ENCODE measurements at regions not wholly inside any gene's neighbourhood (a gene's known extent, or its start where the extent isn't known, plus 50 kb on each side); places are given as distances from the start of the nearest gene placed in this dataset.

DNA sequence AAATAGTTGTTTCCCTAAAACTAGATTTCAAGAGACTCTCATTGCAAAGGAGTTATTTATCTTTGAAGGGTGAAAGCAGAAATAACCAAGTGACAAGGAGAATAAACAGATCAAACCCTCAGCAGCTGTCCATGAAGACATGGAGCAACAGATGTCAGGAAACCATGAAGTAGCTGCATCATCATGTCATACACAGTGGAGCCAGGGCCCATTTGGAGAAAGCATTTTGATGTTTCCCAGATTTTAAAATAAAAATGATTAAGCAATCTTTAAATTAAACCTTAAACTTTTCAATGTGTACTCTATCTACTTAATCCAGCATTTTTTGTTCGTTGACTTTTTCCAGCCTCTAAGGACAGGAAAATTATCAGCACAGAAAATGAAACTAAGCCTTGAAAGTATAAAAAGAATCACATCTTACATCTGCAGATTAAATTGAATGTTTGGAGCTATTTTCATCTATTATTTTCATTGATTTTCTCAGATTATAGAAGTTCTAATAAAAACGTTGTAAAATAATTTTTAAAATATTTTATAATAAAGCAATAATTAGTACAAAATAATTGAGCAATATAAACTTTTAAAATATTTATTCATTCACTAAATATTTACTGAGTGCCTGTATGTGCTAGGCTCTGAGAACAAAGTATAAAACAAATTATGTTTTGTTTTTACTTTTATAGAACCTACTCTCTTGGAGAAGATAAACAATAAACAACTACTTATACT is 860.1 kb downstream of the BCL11A start:
- no peak for DNase-seq (ENCODE audit: low spot score in 2 of 2)
- no peaks in the 10 kb centered on the region for H3K4me1 Mint-ChIP-seq
- H3K27ac Mint-ChIP-seq (ENCODE audit: low read depth) = no peak overlapping the region
- no peaks in the 10 kb centered on the region for H3K27me3 Mint-ChIP-seq
- ATAC-seq (replicated peaks; ENCODE audit: extremely low read depth, poor library complexity, severe bottlenecking) = no peak
- H3K9me3 Mint-ChIP-seq = peaks cover 6% of the 10 kb centered on the region
- H3K36me3 Mint-ChIP-seq (ENCODE audit: insufficient read depth) = no peaks in the 10 kb centered on the region
- no peak overlapping the region for H3K4me3 Mint-ChIP-seq

DNA sequence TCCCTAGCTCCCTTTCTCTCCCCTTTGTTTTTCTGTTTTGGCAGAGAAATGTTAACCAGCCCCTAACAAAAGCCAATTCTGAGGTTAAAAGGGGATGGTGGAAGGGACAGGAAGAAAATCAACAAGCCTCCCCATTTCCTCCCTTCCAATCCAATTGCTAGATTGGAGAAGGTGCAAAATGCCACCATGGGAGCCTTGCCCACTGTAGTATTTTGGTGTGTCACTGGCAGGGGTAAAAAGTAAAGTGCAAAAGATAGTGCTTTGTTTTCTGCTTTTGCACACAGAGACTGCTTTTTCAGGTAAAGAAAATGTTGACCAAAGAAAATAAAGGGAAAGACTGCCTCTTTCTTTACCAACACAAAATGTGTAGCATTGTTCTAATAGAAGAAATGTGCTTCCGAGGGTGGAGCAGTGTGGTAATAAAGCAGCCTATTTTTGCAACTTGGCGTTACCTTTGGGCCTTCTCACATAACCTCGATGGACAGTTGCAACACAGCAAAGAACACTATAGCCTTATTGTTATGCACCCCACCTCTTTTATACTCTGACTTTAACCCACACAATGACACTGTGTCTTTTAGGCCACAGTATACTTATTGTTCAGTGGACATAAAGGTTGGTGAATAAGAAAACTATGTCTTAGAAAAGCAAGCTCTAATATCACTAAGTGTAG is 861.8 kb downstream of the BCL11A start:
- DNase-seq (ENCODE audit: low spot score in 2 of 2) (no peak), ATAC-seq (replicated peaks; ENCODE audit: extremely low read depth, poor library complexity, severe bottlenecking) (no peak)
- H3K27me3 Mint-ChIP-seq = no peaks in the 10 kb centered on the region
- no peaks in the 10 kb centered on the region for H3K4me1 Mint-ChIP-seq
- H3K4me3 Mint-ChIP-seq = no peak overlapping the region
- H3K27ac Mint-ChIP-seq (ENCODE audit: low read depth) = no peak overlapping the region
- H3K36me3 Mint-ChIP-seq (ENCODE audit: insufficient read depth) = no peaks in the 10 kb centered on the region
- H3K9me3 Mint-ChIP-seq = peaks cover 10% of the 10 kb centered on the region

DNA sequence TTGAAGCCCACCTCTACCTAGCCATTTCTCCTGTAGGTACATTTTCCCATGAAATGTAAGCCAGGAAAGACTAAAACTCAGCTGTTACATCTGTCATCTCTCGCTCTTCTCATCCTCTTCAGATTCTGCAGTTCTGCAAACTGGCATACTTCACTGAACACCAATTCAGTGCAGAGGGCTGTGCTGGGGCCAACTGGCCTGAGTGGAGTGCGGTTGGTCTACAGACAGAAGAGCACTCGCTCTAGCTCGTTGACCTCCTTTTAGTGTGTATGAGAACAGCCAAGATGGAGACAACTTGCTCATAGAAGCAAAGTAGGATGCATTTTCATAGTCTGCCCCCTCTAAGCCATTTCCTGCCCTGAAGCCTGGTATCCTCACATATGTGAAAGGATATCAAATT is 862.6 kb downstream of the BCL11A start:
- no peaks in the 10 kb centered on the region for H3K27me3 Mint-ChIP-seq
- H3K27ac Mint-ChIP-seq (ENCODE audit: low read depth) = no peak overlapping the region
- H3K4me3 Mint-ChIP-seq = no peak overlapping the region
- no peak for ATAC-seq (replicated peaks; ENCODE audit: extremely low read depth, poor library complexity, severe bottlenecking)
- peaks cover 13% of the 10 kb centered on the region for H3K9me3 Mint-ChIP-seq
- H3K4me1 Mint-ChIP-seq = no peaks in the 10 kb centered on the region
- DNase-seq (ENCODE audit: low spot score in 2 of 2) = no peak
- no peaks in the 10 kb centered on the region for H3K36me3 Mint-ChIP-seq (ENCODE audit: insufficient read depth)

DNA sequence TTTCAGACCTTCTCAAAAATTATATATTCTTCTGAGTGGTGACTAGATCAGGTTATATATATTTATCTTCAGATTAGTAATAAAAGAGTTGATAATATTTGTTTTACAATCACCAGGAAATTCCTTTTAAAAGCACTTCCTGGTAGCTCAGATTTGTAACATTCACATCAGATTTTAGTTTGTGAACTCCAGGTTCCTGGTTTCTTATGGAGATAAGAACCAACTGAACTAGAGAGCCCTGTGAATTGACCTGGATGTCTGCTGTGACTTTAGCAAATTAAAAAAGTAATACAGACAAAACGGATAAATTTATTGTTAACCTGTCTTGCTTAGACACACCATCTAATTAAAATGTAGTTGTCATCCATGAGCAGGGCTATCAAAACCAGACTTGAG is 868.7 kb downstream of the BCL11A start:
- no peak overlapping the region for H3K4me3 Mint-ChIP-seq
- H3K27me3 Mint-ChIP-seq = no peaks in the 10 kb centered on the region
- peaks cover 7% of the 10 kb centered on the region for H3K9me3 Mint-ChIP-seq
- H3K4me1 Mint-ChIP-seq = no peaks in the 10 kb centered on the region
- ATAC-seq (replicated peaks; ENCODE audit: extremely low read depth, poor library complexity, severe bottlenecking) (no peak), DNase-seq (ENCODE audit: low spot score in 2 of 2) (no peak)
- no peak overlapping the region for H3K27ac Mint-ChIP-seq (ENCODE audit: low read depth)
- H3K36me3 Mint-ChIP-seq (ENCODE audit: insufficient read depth) = no peaks in the 10 kb centered on the region

DNA sequence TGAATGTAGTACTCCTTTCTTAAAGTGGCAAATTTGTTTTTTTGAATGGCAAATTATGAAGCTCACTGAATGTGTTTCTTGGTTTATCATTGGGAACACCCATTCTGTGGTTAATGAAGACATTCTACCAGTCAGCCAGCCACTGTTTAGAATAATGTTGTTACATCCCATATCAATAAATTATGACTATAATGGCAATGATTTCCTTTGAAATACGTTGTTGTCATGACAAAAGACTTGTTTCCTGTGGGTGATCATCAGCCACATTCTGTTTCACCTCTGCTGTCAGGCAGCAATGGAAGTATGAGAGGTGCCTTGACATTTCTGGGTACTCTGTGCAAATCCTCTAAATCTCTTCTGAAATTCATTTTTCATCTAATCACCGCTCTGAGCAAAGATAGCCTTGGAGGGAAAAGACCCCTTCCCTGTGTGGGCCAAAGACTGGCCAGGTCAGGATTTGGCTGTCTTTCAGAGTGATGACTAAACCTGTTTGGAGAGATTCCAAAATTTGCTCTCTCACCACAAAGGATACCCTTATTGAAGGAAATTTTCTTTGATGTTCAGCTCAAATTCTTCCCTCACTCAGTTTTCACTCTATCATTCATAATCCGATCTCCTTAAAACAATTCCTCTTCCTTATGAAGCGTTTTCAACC is 869.2 kb downstream of the BCL11A start:
- ATAC-seq (replicated peaks; ENCODE audit: extremely low read depth, poor library complexity, severe bottlenecking) (no peak), DNase-seq (ENCODE audit: low spot score in 2 of 2) (no peak)
- H3K4me1 Mint-ChIP-seq = no peaks in the 10 kb centered on the region
- no peak overlapping the region for H3K4me3 Mint-ChIP-seq
- no peaks in the 10 kb centered on the region for H3K36me3 Mint-ChIP-seq (ENCODE audit: insufficient read depth)
- H3K27ac Mint-ChIP-seq (ENCODE audit: low read depth) = no peak overlapping the region
- H3K27me3 Mint-ChIP-seq = no peaks in the 10 kb centered on the region
- H3K9me3 Mint-ChIP-seq = peaks cover 7% of the 10 kb centered on the region

DNA sequence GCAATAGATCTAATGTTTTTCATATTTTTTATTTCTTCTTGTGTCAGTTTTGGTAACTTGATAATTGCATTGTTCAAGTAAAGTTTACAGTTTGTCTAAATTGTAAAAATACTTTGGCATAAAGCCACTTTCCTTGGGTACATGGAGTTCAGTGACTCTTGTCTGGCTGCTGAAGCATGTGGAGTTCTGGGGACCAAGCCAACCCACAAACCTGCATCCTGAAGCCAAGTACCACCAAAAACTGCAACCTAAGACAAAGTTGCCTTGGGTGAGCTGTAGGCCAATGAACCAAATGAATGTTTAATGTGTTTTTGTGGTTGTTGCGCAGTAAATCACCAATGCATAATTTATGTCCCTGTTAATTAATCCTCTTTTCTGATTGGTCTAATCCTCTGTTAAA is 872.6 kb downstream of the BCL11A start:
- Mint-ChIP-seq H3K27me3 (no peaks in the 10 kb centered on the region), H3K36me3 (ENCODE audit: insufficient read depth) (no peaks in the 10 kb centered on the region), H3K9me3 (no peaks in the 10 kb centered on the region), H3K4me1 (no peaks in the 10 kb centered on the region), H3K4me3 (no peak overlapping the region), H3K27ac (ENCODE audit: low read depth) (no peak overlapping the region)
- no peak for ATAC-seq (replicated peaks; ENCODE audit: extremely low read depth, poor library complexity, severe bottlenecking)
- no peak for DNase-seq (ENCODE audit: low spot score in 2 of 2)

DNA sequence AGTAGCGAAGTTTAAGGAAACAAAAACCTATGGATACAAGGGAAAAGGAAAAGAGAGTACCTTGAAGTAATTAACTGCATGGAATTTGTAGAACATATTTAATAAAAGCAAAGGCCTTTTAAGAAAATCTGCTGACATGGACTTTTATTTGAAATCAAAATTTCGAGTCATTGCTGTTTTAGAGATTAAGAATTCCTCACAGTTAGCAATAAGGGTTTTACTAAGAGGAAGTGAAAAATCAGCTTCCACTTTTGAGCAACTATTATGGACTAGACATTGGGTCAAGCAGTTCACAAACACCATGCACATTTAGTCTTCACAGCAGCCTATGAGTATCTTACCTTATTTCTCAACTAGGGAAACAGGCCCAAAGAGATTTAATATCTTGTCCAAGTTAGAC is 876.3 kb downstream of the BCL11A start:
- Mint-ChIP-seq H3K4me3 (no peak overlapping the region), H3K9me3 (no peaks in the 10 kb centered on the region), H3K27me3 (no peaks in the 10 kb centered on the region), H3K27ac (ENCODE audit: low read depth) (no peak overlapping the region), H3K36me3 (ENCODE audit: insufficient read depth) (peaks cover 2% of the 10 kb centered on the region), H3K4me1 (no peaks in the 10 kb centered on the region)
- no peak for ATAC-seq (replicated peaks; ENCODE audit: extremely low read depth, poor library complexity, severe bottlenecking)
- no peak for DNase-seq (ENCODE audit: low spot score in 2 of 2)

DNA sequence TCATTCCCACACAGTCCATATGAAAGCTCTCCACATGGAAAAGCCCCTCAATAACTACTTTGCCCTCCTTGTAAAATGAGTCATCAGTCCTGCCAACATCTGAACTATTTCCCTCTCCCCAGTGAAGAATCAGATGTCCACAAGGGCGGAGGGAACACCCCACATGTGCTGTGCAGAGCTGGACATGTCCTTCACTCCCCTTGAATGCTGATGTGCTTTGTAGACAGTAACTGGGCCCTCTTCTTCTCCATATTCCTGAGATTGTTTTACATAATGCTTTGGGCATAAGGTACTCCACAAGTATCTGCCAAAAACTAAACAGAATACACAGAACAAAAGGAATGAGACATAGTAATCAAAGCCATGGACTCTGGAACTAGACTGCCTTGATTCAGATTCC is 879.4 kb downstream of the BCL11A start:
- no peaks in the 10 kb centered on the region for H3K4me1 Mint-ChIP-seq
- H3K9me3 Mint-ChIP-seq = no peaks in the 10 kb centered on the region
- no peak for DNase-seq (ENCODE audit: low spot score in 2 of 2)
- H3K27ac Mint-ChIP-seq (ENCODE audit: low read depth) = no peak overlapping the region
- H3K36me3 Mint-ChIP-seq (ENCODE audit: insufficient read depth) = peaks cover 2% of the 10 kb centered on the region
- H3K4me3 Mint-ChIP-seq = no peak overlapping the region
- no peaks in the 10 kb centered on the region for H3K27me3 Mint-ChIP-seq
- ATAC-seq (replicated peaks; ENCODE audit: extremely low read depth, poor library complexity, severe bottlenecking) = no peak

DNA sequence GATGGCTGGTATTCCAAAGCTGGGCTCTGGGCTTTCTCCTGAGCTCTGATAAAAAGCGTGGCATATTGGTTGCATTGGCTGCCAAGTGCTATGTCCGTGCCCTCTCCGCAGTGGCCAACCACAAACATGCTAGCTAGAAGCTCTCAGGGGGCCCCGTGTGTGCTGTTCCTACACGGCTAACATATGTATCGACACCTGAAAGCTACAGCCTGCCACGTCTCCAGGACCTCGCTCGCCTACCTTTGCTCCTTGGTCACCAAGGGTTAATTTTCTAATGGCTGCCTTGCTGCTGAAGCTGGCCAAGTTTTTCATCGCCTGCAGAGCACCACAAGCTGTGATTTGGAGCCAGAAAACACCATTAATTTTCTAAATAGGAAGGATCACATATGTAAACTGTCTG is 888.4 kb downstream of the BCL11A start:
- Mint-ChIP-seq H3K4me1 (no peaks in the 10 kb centered on the region), H3K27ac (ENCODE audit: low read depth) (no peak overlapping the region), H3K36me3 (ENCODE audit: insufficient read depth) (no peaks in the 10 kb centered on the region), H3K27me3 (no peaks in the 10 kb centered on the region), H3K4me3 (no peak overlapping the region), H3K9me3 (no peaks in the 10 kb centered on the region)
- ATAC-seq (replicated peaks; ENCODE audit: extremely low read depth, poor library complexity, severe bottlenecking) (no peak), DNase-seq (ENCODE audit: low spot score in 2 of 2) (no peak)

DNA sequence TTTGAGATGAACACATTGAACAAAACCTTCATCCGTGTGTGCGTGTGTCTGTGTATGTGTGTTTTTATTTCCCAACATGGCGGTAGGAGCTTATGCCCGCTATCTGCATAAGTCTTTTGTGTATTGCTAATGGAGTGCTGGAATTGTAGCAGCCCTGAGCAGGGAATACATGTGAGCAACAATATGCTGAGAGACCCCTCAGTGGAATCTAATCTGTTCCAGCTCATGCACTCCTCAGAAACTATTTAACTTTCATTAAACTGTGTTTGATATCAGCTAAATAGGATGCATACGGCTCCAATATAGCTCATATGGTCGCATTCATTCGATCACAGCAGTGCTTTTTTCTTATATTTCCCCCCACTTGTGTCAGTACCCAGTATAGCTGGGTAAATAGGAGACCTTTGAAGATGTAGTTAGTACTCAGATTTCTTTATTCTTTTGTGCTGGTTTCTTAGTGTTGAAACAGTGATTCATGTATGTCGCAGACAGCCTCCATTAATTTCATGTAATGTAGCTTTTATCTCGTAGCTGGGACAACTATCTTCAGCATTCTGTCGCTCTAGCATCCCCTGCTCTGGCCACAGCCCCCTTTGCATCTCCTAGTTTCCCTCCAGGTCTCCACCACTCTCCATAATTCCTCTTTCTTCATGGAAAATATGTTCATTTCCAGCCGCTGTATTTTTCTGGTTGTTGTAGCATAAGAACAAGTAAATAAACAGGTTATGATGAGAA is 891.2 kb downstream of the BCL11A start:
- H3K9me3 Mint-ChIP-seq = no peaks in the 10 kb centered on the region
- H3K4me3 Mint-ChIP-seq = no peak overlapping the region
- H3K27ac Mint-ChIP-seq (ENCODE audit: low read depth) = no peak overlapping the region
- no peaks in the 10 kb centered on the region for H3K36me3 Mint-ChIP-seq (ENCODE audit: insufficient read depth)
- H3K27me3 Mint-ChIP-seq = no peaks in the 10 kb centered on the region
- ATAC-seq (replicated peaks; ENCODE audit: extremely low read depth, poor library complexity, severe bottlenecking) = no peak
- DNase-seq (ENCODE audit: low spot score in 2 of 2) = no peak
- no peaks in the 10 kb centered on the region for H3K4me1 Mint-ChIP-seq

DNA sequence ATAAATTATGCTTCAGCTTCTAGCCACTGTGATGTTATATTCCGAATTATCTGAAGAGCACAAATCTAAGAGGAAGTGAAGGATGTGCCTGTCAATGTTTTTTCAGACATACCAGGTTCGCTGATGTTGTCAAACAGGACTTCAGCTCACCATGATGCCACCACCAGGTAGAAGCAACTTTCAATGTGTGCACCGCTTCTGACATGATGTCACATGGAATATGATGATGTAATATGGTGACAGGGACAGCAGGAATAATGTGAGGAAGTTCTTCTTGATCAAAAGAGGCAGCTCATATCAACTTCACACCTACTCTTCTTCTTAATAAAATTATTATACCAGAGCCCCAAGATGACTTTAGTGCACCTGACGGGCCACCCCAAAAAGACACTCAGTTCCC is 893.2 kb downstream of the BCL11A start:
- Mint-ChIP-seq H3K27me3 (no peaks in the 10 kb centered on the region), H3K4me1 (no peaks in the 10 kb centered on the region)

DNA sequence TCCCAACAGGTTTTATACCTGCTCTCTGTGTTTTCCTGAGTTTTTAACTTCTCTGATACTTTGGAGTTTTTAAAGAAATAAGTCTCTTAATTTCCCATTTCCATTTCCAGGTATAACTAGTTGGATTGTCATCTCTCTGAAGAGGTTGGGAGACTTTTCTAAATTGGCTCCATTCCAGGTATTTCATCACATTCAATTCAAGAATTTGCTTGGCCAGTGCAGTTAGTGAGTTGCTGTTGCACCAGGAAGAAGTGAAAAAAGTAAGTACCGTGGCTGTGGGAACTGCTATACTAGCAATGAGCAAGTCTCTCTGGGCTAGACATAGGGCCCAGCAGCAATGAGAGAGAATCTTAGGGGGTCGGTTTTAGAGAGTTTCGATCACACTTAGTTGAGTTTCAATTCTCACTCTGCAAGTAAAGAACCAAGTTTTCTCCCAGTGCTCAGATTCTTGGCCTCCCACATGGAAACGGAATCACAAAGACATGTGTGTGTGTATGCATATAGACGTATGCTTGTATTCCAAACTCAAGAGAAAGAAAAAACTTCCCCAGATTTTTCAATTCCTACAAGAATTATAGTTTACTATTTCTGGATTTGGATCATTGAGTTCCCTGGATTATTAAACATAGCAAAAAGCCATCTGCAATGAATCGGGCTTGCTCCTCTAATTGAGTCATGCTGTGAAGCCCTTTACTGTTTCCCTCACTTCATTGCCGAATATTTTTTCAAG is 894.4 kb downstream of the BCL11A start:
- no peak overlapping the region for H3K4me3 Mint-ChIP-seq
- no peaks in the 10 kb centered on the region for H3K9me3 Mint-ChIP-seq
- no peaks in the 10 kb centered on the region for H3K4me1 Mint-ChIP-seq
- no peaks in the 10 kb centered on the region for H3K36me3 Mint-ChIP-seq (ENCODE audit: insufficient read depth)
- ATAC-seq (replicated peaks; ENCODE audit: extremely low read depth, poor library complexity, severe bottlenecking) = no peak
- no peak for DNase-seq (ENCODE audit: low spot score in 2 of 2)
- no peaks in the 10 kb centered on the region for H3K27me3 Mint-ChIP-seq
- H3K27ac Mint-ChIP-seq (ENCODE audit: low read depth) = no peak overlapping the region

More for the DNA sequence above, 893.2 kb downstream of the BCL11A start:
- DNase-seq (ENCODE audit: low spot score in 2 of 2) (no peak), ATAC-seq (replicated peaks; ENCODE audit: extremely low read depth, poor library complexity, severe bottlenecking) (no peak)
- Mint-ChIP-seq H3K9me3 (no peaks in the 10 kb centered on the region), H3K27ac (ENCODE audit: low read depth) (no peak overlapping the region), H3K36me3 (ENCODE audit: insufficient read depth) (no peaks in the 10 kb centered on the region), H3K4me3 (no peak overlapping the region)
